ENCODE measurements at regions not wholly inside any gene's neighbourhood (a gene's known extent, or its start where the extent isn't known, plus 50 kb on each side); places are given as distances from the start of the nearest gene placed in this dataset.
"Not testable (repeated sequence)": the region's sequence is repeated elsewhere in the genome, so short reads cannot be mapped to it uniquely, and the experiment has no call there.

GRCh38 chr1:187038784-187039183 is 210.0 kb downstream of the PLA2G4A start:
- Histone ChIP-seq H3K4me3 (replicated peaks; ENCODE audit: low read depth, low read length) (no peak overlapping the region), H3K27me3 (replicated peaks; ENCODE audit: control insufficient read depth, insufficient read depth, low read length) (no peaks in the 10 kb centered on the region), H3K36me3 (ENCODE audit: control insufficient read depth, insufficient read depth, low read length) (no peaks in the 10 kb centered on the region)
- no peak for DNase-seq (ENCODE audit: extremely low read depth, insufficient read length)
- no peak for TF ChIP-seq CTCF (IDR thresholded peaks at IDR 0.05; ENCODE audit: insufficient read depth, low read length, poor library complexity, severe bottlenecking)

- no peak for TF ChIP-seq CTCF (IDR thresholded peaks at IDR 0.05; ENCODE audit: insufficient read depth, low read length, poor library complexity, severe bottlenecking)
- no peak for DNase-seq (ENCODE audit: extremely low read depth, insufficient read length)
Observed at GRCh38 chr1:187041104-187041503, 212.4 kb downstream of the PLA2G4A start.

GRCh38 chr1:187042538-187042937 is 213.8 kb downstream of the PLA2G4A start:
- Histone ChIP-seq H3K36me3 (ENCODE audit: control insufficient read depth, insufficient read depth, low read length) (no peaks in the 10 kb centered on the region), H3K27me3 (replicated peaks; ENCODE audit: control insufficient read depth, insufficient read depth, low read length) (no peaks in the 10 kb centered on the region), H3K4me3 (replicated peaks; ENCODE audit: low read depth, low read length) (no peak overlapping the region)
- no peak for DNase-seq (ENCODE audit: extremely low read depth, insufficient read length)
- TF ChIP-seq CTCF (IDR thresholded peaks at IDR 0.05; ENCODE audit: insufficient read depth, low read length, poor library complexity, severe bottlenecking): no peak

More at GRCh38 chr1:187041104-187041503, 212.4 kb downstream of the PLA2G4A start:
- H3K4me3 ChIP-seq (replicated peaks; ENCODE audit: low read depth, low read length): no peak overlapping the region
- no peaks in the 10 kb centered on the region for H3K36me3 ChIP-seq (ENCODE audit: control insufficient read depth, insufficient read depth, low read length)
- no peaks in the 10 kb centered on the region for H3K27me3 ChIP-seq (replicated peaks; ENCODE audit: control insufficient read depth, insufficient read depth, low read length)

DNA sequence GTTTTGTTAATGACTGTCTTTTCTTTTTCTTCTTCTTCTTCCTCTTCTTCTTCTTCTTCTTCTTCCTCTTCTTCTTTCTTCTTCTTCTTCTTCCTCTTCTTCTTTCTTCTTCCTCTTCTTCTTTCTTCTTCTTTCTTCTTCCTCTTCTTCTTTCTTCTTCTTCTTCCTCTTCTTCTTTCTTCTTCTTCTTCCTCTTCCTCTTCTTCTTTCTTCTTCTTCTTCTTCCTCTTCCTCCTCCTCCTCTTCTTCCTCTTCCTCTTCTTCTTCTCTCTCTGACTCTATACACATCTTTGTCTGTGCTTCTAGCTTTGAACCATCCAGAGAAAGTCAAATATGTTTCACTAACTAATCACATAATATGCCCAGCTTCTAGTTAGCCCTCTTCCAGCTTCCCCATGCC is 214.7 kb downstream of the PLA2G4A start:
- not testable (repeated sequence) for H3K4me3 ChIP-seq (replicated peaks; ENCODE audit: low read depth, low read length); H3K36me3 ChIP-seq (ENCODE audit: control insufficient read depth, insufficient read depth, low read length); H3K27me3 ChIP-seq (replicated peaks; ENCODE audit: control insufficient read depth, insufficient read depth, low read length); DNase-seq (ENCODE audit: extremely low read depth, insufficient read length)

- TF ChIP-seq CTCF (IDR thresholded peaks at IDR 0.05; ENCODE audit: insufficient read depth, low read length, poor library complexity, severe bottlenecking): no peak
- no peak for DNase-seq (ENCODE audit: extremely low read depth, insufficient read length)
- Histone ChIP-seq H3K27me3 (replicated peaks; ENCODE audit: control insufficient read depth, insufficient read depth, low read length) (no peaks in the 10 kb centered on the region), H3K4me3 (replicated peaks; ENCODE audit: low read depth, low read length) (no peak overlapping the region), H3K36me3 (ENCODE audit: control insufficient read depth, insufficient read depth, low read length) (no peaks in the 10 kb centered on the region)
Observed at GRCh38 chr1:187044411-187044810, 215.7 kb downstream of the PLA2G4A start.

DNA sequence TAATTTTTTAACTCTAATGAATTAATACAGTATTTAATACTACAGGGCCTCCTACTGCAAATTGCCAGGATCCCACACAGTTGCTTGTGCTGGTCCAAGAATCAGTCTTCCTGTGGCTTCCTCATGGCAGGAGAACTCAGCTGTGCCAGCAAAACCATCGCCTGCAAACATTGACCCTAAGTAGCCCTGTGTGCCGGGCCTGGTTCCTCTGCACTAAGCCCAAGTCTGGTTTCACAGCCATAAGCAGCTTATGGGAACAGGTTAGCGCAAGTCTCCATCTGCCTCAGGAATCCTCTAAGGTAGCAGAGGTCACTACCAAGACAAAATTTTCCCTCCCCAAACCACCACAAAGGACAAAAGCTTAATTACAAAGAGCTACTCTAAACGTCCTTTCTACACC is 216.6 kb downstream of the PLA2G4A start:
- no peaks in the 10 kb centered on the region for H3K36me3 ChIP-seq (ENCODE audit: control insufficient read depth, insufficient read depth, low read length)
- TF ChIP-seq CTCF (IDR thresholded peaks at IDR 0.05; ENCODE audit: insufficient read depth, low read length, poor library complexity, severe bottlenecking): no peak
- DNase-seq (ENCODE audit: extremely low read depth, insufficient read length): no peak

More for the DNA sequence above, 216.6 kb downstream of the PLA2G4A start:
- H3K4me3 ChIP-seq (replicated peaks; ENCODE audit: low read depth, low read length): no peak overlapping the region
- H3K27me3 ChIP-seq (replicated peaks; ENCODE audit: control insufficient read depth, insufficient read depth, low read length): no peaks in the 10 kb centered on the region

Measured in GM06990 (cell line).